MM.1S (cell line): ENCODE measurements at regions not wholly inside any gene's neighbourhood (a gene's known extent, or its start where the extent isn't known, plus 50 kb on each side); places are given as distances from the start of the nearest gene placed in this dataset.

Experiments used
- CTCF ChIP-seq: fragments of 300-600 bp; sonication (generic); IDR thresholded peaks from 2 replicates; pipeline ENCODE4 v1.5.1; 2016; ENCODE audit warnings: antibody characterized with exemption, low read length, mixed read lengths
- EZH2 ChIP-seq: fragments of 300-600 bp; sonication (generic); optimal IDR thresholded peaks from 2 replicates; pipeline ENCODE3; 2017; ENCODE audit warnings: low read depth, mild to moderate bottlenecking, antibody characterized with exemption, low read length, mixed read lengths
- EZH2phosphoT487 ChIP-seq: fragments of 300-600 bp; sonication (generic); IDR thresholded peaks from 2 replicates; pipeline ENCODE4 v1.6.1; 2018; ENCODE audit warnings: antibody characterized with exemption, low read length

- TF ChIP-seq CTCF: no peak
- no peak for TF ChIP-seq EZH2
- no peak for TF ChIP-seq EZH2phosphoT487
These were observed 566.6 kb upstream of the ZWINT start for GRCh38 chr10:56927701-56928100.
